SK-N-SH treated with all-trans-retinoic acid at 6 μM for 48 hours (cell line): ENCODE measurements at regions not wholly inside any gene's neighbourhood (a gene's known extent, or its start where the extent isn't known, plus 50 kb on each side); places are given as distances from the start of the nearest gene placed in this dataset.

Experiments
- ATAC-seq: fragments of 200-7000 bp; cut with Tn5 transposase; 3 replicates; pipeline ENCODE4 v1.9.1; 2020; ENCODE audit warnings: mild to moderate bottlenecking, moderate library complexity
- ARNTL ChIP-seq: fragments of 450-650 bp; formaldehyde crosslinking; IDR thresholded peaks from 2 replicates; pipeline ENCODE4 v1.5.0; 2020; ENCODE audit warnings: low read depth, mild to moderate bottlenecking, moderate library complexity, borderline replicate concordance
- BACH2 ChIP-seq: fragments of 250-450 bp; sonication (Bioruptor Pico); IDR thresholded peaks from 2 replicates; pipeline ENCODE4 v1.9.0; 2021; ENCODE audit warnings: mild to moderate bottlenecking, borderline replicate concordance
- CSDC2 ChIP-seq: fragments of 250-450 bp; sonication (Bioruptor Pico); IDR thresholded peaks from 2 replicates; pipeline ENCODE4 v1.5.0; 2020; ENCODE audit warnings: mild to moderate bottlenecking, moderate library complexity
- ESRRG ChIP-seq: fragments of 250-450 bp; sonication (Bioruptor Pico); IDR thresholded peaks from 2 replicates; pipeline ENCODE4 v1.6.1; 2021; ENCODE audit warnings: mild to moderate bottlenecking
- GLIS3 ChIP-seq: fragments of 250-450 bp; sonication (Bioruptor Pico); IDR thresholded peaks from 2 replicates; pipeline ENCODE4 v1.5.0; 2020; ENCODE audit warnings: mild to moderate bottlenecking, moderate library complexity
- OSR1 ChIP-seq: fragments of 250-450 bp; sonication (Bioruptor Pico); IDR thresholded peaks from 2 replicates; pipeline ENCODE4 v1.8.0; 2022; ENCODE audit warnings: moderate library complexity, mild to moderate bottlenecking, inconsistent platforms
- PPARA ChIP-seq: fragments of 250-450 bp; sonication (Bioruptor Pico); IDR thresholded peaks from 2 replicates; pipeline ENCODE4 v1.5.0; 2020; ENCODE audit warnings: mild to moderate bottlenecking, borderline replicate concordance
- RARB ChIP-seq: fragments of 250-450 bp; sonication (Bioruptor Pico); IDR thresholded peaks from 2 replicates; pipeline ENCODE4 v1.8.0; 2021; ENCODE audit warnings: mild to moderate bottlenecking, moderate library complexity
- SNAI2 ChIP-seq: fragments of 250-450 bp; sonication (Bioruptor Pico); IDR thresholded peaks from 2 replicates; pipeline ENCODE4 v1.5.0; 2020; ENCODE audit warnings: mild to moderate bottlenecking, moderate library complexity
- TCF4 ChIP-seq: fragments of 250-450 bp; sonication (Bioruptor Pico); IDR thresholded peaks from 2 replicates; pipeline ENCODE4 v1.8.0; 2021; ENCODE audit warnings: mild to moderate bottlenecking, moderate library complexity, borderline replicate concordance
- TOX ChIP-seq: fragments of 250-450 bp; sonication (Bioruptor Pico); IDR thresholded peaks from 2 replicates; pipeline ENCODE4 v1.8.0; 2021; ENCODE audit warnings: mild to moderate bottlenecking, moderate library complexity, borderline replicate concordance
- ZC3H10 ChIP-seq: fragments of 250-450 bp; sonication (Bioruptor Pico); IDR thresholded peaks from 2 replicates; pipeline ENCODE4 v1.5.1; 2021; ENCODE audit warnings: mild to moderate bottlenecking, moderate library complexity
- ZFP3 ChIP-seq: fragments of 250-450 bp; sonication (Bioruptor Pico); IDR thresholded peaks from 2 replicates; pipeline ENCODE4 v1.5.0; 2020; ENCODE audit warnings: mild to moderate bottlenecking, moderate library complexity
- ZFP30 ChIP-seq: fragments of 450-650 bp; formaldehyde crosslinking; IDR thresholded peaks from 2 replicates; pipeline ENCODE4 v1.5.0; 2022; ENCODE audit warnings: mild to moderate bottlenecking, moderate library complexity
- ZNF565 ChIP-seq: fragments of 450-650 bp; formaldehyde crosslinking; conservative IDR thresholded peaks from 2 replicates; pipeline ENCODE4 v1.5.0; 2020; ENCODE audit warnings: low read depth, mild to moderate bottlenecking, moderate library complexity
- ZNF70 ChIP-seq: fragments of 450-650 bp; formaldehyde crosslinking; IDR thresholded peaks from 2 replicates; pipeline ENCODE4 v1.5.0; 2020; ENCODE audit warnings: mild to moderate bottlenecking, moderate library complexity
- ZNF8 ChIP-seq: fragments of 450-650 bp; formaldehyde crosslinking; IDR thresholded peaks from 2 replicates; pipeline ENCODE4 v1.5.0; 2020; ENCODE audit warnings: mild to moderate bottlenecking, moderate library complexity
- TF ChIP-seq, protein P1 (sequence below): fragments of 250-450 bp; sonication (Bioruptor Pico); IDR thresholded peaks from 2 replicates; pipeline ENCODE4 v1.5.1; 2021; ENCODE audit warnings: mild to moderate bottlenecking, moderate library complexity
- TF ChIP-seq, protein P2 (sequence below): fragments of 250-450 bp; sonication (Bioruptor Pico); IDR thresholded peaks from 2 replicates; pipeline ENCODE4 v1.5.0; 2020; ENCODE audit warnings: mild to moderate bottlenecking, moderate library complexity
- TF ChIP-seq, protein P3 (sequence below): fragments of 250-450 bp; sonication (Bioruptor Pico); IDR thresholded peaks from 2 replicates; pipeline ENCODE4 v1.8.0; 2020; ENCODE audit warnings: mild to moderate bottlenecking, moderate library complexity, borderline replicate concordance
- TF ChIP-seq, protein P4 (sequence below): fragments of 250-450 bp; sonication (Bioruptor Pico); IDR thresholded peaks from 2 replicates; pipeline ENCODE4 v1.8.0; 2021; ENCODE audit warnings: low read depth, mild to moderate bottlenecking, moderate library complexity, borderline replicate concordance

DNA sequence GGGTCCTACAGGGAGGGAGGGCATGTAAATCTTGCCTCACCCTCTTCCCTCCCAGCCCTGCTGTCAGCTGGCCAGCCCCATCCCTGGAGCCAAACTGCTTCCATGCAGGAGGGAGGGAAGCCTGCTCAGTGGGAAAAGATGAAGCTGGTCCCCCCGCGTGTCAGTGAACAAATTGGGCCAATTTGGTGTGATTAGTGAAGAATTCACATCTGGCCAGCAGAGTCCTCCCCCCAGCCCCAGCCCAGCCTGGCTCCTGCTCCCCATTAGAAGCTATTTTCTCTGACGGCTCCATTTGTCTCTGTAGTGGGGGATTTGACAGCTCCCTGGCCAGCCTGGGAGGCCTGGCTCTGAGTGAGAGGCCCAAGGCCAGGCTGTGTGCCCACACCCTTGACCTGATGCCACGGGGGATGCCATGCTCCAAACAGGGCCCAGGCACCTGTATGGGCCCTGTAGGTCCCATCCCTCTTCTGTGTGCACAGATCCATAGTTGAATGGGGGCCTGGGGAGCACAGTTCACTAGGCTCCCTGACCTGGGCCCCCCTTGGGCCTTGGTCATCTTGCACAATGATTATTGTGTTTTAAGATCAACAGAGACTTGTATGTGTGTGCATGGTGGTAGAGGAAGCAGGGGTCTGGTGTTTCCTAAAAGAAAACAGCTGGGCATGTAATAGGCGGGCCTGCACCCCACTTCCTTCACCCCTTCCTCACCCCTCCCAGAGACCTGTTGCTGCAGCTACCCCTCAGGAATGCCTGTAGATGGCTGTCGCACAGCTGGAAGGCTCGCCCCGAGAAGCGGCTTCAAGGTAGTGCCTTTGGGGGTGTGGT lies 50.7 kb upstream of the TAC4 start:
- ATAC-seq: no peak
- TF ChIP-seq SNAI2 (CRISPR knock-in tag) (no peak), ZFP3 (CRISPR knock-in tag) (no peak), ESRRG (no peak), ZNF70 (CRISPR knock-in tag) (no peak), OSR1 (CRISPR knock-in tag) (no peak), ARNTL (CRISPR knock-in tag) (no peak), GLIS3 (CRISPR knock-in tag) (no peak), PPARA (CRISPR knock-in tag) (no peak), TCF4 (CRISPR knock-in tag) (no peak), ZFP30 (no peak), TOX (CRISPR knock-in tag) (no peak), BACH2 (CRISPR knock-in tag) (no peak), ZNF8 (CRISPR knock-in tag) (no peak)
- TF ChIP-seq, protein P1, sequence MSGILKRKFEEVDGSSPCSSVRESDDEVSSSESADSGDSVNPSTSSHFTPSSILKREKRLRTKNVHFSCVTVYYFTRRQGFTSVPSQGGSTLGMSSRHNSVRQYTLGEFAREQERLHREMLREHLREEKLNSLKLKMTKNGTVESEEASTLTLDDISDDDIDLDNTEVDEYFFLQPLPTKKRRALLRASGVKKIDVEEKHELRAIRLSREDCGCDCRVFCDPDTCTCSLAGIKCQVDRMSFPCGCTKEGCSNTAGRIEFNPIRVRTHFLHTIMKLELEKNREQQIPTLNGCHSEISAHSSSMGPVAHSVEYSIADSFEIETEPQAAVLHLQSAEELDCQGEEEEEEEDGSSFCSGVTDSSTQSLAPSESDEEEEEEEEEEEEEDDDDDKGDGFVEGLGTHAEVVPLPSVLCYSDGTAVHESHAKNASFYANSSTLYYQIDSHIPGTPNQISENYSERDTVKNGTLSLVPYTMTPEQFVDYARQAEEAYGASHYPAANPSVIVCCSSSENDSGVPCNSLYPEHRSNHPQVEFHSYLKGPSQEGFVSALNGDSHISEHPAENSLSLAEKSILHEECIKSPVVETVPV (CRISPR knock-in tag): no peak
- TF ChIP-seq, protein P2, sequence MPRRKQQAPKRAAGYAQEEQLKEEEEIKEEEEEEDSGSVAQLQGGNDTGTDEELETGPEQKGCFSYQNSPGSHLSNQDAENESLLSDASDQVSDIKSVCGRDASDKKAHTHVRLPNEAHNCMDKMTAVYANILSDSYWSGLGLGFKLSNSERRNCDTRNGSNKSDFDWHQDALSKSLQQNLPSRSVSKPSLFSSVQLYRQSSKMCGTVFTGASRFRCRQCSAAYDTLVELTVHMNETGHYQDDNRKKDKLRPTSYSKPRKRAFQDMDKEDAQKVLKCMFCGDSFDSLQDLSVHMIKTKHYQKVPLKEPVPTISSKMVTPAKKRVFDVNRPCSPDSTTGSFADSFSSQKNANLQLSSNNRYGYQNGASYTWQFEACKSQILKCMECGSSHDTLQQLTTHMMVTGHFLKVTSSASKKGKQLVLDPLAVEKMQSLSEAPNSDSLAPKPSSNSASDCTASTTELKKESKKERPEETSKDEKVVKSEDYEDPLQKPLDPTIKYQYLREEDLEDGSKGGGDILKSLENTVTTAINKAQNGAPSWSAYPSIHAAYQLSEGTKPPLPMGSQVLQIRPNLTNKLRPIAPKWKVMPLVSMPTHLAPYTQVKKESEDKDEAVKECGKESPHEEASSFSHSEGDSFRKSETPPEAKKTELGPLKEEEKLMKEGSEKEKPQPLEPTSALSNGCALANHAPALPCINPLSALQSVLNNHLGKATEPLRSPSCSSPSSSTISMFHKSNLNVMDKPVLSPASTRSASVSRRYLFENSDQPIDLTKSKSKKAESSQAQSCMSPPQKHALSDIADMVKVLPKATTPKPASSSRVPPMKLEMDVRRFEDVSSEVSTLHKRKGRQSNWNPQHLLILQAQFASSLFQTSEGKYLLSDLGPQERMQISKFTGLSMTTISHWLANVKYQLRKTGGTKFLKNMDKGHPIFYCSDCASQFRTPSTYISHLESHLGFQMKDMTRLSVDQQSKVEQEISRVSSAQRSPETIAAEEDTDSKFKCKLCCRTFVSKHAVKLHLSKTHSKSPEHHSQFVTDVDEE (CRISPR knock-in tag): no peak
- TF ChIP-seq, all 23 proteins: peak for 0

DNA sequence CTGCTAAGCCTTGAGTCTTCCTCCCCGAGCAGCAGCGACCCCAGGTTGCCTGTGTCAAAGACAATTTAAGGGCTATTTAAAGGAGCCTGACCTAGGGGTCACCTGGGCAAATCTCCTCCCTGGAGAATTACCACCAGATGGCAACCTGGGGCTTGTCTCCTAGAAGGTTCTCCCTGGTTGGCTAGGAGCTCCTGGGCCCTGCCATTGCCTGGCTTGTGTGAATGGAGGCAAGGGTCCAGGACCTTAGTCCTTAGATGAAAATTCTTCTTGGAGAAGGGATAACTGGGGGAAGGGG lies 51.3 kb upstream of the TAC4 start:
- peak; percentile 38; the same call in 1 of the 3 replicates for ATAC-seq
- TF ChIP-seq RARB (CRISPR knock-in tag) (no peak), OSR1 (CRISPR knock-in tag) (no peak), TOX (CRISPR knock-in tag) (no peak), ZNF565 (CRISPR knock-in tag) (no peak), ZFP30 (no peak), SNAI2 (CRISPR knock-in tag) (no peak), ZFP3 (CRISPR knock-in tag) (no peak), ARNTL (CRISPR knock-in tag) (no peak), ESRRG (no peak), ZC3H10 (CRISPR knock-in tag) (no peak), BACH2 (CRISPR knock-in tag) (no peak), ZNF8 (CRISPR knock-in tag) (no peak), GLIS3 (CRISPR knock-in tag) (no peak), CSDC2 (no peak)
- TF ChIP-seq, protein P1 (CRISPR knock-in tag): no peak
- TF ChIP-seq, protein P3, sequence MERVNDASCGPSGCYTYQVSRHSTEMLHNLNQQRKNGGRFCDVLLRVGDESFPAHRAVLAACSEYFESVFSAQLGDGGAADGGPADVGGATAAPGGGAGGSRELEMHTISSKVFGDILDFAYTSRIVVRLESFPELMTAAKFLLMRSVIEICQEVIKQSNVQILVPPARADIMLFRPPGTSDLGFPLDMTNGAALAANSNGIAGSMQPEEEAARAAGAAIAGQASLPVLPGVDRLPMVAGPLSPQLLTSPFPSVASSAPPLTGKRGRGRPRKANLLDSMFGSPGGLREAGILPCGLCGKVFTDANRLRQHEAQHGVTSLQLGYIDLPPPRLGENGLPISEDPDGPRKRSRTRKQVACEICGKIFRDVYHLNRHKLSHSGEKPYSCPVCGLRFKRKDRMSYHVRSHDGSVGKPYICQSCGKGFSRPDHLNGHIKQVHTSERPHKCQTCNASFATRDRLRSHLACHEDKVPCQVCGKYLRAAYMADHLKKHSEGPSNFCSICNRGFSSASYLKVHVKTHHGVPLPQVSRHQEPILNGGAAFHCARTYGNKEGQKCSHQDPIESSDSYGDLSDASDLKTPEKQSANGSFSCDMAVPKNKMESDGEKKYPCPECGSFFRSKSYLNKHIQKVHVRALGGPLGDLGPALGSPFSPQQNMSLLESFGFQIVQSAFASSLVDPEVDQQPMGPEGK: no peak
- TF ChIP-seq, protein P4, sequence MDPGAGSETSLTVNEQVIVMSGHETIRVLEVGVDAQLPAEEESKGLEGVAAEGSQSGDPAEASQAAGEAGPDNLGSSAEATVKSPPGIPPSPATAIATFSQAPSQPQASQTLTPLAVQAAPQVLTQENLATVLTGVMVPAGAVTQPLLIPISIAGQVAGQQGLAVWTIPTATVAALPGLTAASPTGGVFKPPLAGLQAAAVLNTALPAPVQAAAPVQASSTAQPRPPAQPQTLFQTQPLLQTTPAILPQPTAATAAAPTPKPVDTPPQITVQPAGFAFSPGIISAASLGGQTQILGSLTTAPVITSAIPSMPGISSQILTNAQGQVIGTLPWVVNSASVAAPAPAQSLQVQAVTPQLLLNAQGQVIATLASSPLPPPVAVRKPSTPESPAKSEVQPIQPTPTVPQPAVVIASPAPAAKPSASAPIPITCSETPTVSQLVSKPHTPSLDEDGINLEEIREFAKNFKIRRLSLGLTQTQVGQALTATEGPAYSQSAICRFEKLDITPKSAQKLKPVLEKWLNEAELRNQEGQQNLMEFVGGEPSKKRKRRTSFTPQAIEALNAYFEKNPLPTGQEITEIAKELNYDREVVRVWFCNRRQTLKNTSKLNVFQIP (CRISPR knock-in tag): no peak
- TF ChIP-seq, protein P2 (CRISPR knock-in tag): no peak
